Keratinocyte (primary cell): ENCODE measurements at regions not wholly inside any gene's neighbourhood (a gene's known extent, or its start where the extent isn't known, plus 50 kb on each side); places are given as distances from the start of the nearest gene placed in this dataset.

ENCODE experiments used
- CTCF ChIP-seq, 3 experiments: IDR thresholded peaks in 1 of 3; conservative IDR thresholded peaks in 1 of 3; optimal IDR thresholded peaks in 1 of 3; 2 replicates in 2 of 3; 3 replicates in 1 of 3; pipeline versions ENCODE3 to v1.5.1; 2011; ENCODE audit warnings: low read length in 3 of 3, mild to moderate bottlenecking in 3 of 3, moderate library complexity in 2 of 3, control low read depth in 1 of 3, inconsistent platforms in 1 of 3; ENCODE audit not compliant: insufficient read depth in 2 of 3; ENCODE audit errors: extremely low read depth in 1 of 3
- EZH2 ChIP-seq: IDR thresholded peaks from one replicate; pipeline ENCODE4 v1.6.1; 2012; ENCODE audit warnings: inconsistent platforms, mild to moderate bottlenecking, low read length, moderate library complexity

GRCh38 chr2:156145976-156146375 lies 186.5 kb downstream of the NR4A2 start:
- TF ChIP-seq CTCF (optimal IDR thresholded peaks at IDR 0.05 in 1 of 3, IDR thresholded peaks at IDR 0.05 in 1 of 3, conservative IDR thresholded peaks at IDR 0.05 in 1 of 3; ENCODE audit: extremely low read depth in 1 of 3, insufficient read depth in 2 of 3, low read length in 3 of 3) (no peak), EZH2 (no peak)
